GM20431 (cell line): ENCODE measurements at regions not wholly inside any gene's neighbourhood (a gene's known extent, or its start where the extent isn't known, plus 50 kb on each side); places are given as distances from the start of the nearest gene placed in this dataset.

ENCODE experiments used
- in situ Hi-C: fragments of 300-500 bp; cut with MseI, MboI; formaldehyde crosslinking; loops from one replicate; pipeline ENCODE4 v1.15.0; 2020; ENCODE audit warnings: low sequenced_read_pairs; ENCODE audit not compliant: unreplicated experiment

DNA sequence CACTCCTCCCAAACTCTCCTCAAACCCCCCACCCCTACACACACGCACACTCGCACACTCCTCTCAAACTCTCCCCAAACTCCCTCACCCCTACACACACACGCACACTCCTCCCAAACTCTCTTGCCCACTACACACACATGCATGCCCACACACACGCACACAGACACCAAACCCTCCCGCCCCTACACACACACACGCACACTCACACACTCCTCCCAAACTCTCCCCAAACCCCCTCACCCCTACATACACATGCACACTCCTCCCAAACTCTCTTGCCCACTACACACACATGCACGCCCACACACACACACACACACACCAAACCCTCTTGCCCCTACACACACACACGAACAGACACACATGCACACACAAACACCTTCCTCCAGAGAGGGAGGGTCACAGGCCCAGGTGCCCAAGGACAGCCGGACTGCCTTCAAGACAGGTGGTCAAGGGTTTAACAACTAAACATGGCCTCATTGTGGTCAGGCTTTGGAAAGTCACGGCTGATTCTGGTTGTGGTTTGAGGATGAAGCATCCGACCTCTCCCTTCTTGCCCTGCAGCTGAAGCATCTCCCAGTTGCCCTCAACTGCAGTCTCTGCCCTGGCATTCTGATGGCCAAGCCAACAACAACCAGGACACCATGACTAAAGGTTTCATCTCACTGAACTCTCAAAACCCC lies 72.3 kb upstream of the SNTG2 start:
- in situ Hi-C loops: no loop called here

DNA sequence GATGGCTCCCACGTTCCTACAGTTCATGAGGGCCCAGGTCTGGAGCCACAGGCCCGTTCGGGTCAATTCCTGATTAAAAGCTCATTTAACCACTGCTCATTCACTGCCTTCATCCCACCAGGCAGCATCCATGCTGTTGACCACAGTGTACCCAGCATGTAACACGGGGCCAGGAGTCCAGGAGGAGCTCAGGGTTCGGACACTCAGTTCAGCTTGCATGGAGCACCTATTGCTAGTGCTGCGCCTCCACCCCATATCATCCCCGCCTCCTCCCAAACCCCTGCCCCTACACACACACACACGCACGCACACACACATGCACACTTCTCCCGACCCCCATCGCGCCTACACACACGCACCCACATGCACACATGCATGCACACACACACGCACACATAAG lies 72.9 kb upstream of the SNTG2 start:
- in situ Hi-C loops: no loop called here

DNA sequence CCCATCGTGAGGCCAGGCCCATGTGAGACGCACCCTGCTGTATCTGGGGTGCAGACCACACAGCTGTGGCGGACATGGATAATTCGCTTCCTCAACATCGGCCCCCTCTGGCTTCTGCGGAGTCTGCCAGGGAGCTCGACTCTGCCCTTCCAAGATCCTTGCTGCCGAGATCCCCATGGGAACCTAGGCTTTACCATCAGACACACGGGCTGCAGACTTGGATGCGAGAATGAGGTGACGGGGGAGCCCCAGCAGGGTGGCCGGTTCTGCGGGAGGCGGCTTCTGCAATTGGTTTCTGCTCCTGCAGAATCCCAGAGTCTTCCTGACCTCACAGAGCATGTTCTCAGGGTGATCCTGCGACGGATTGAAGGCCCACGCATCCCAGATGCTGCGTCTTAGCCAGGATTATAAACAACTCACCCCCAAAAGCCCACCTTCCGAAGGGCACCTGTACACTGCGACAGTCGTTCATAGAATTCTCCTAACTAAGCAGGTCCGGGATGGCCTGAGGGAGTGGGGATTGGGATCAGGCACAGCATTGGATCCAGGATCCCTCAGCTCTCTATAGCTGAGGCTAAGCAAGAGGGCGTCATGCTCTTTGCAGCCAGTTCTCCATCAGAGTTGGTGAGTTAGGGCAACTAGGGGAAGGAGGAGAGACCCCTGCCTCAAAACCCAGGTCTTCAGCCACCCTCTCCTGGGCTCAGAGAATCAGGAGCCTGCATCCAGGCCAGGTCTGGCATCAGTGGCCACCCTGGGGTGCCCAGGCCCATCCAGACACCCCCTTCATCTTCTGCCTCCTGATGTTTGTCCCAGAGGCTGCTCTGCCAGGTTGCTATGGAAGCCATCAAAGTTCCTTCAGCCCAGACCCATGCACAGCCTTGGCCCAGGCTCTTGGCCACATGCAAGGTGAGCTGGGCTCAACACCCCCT lies 74.7 kb upstream of the SNTG2 start:
- in situ Hi-C loops: no loop called here

DNA sequence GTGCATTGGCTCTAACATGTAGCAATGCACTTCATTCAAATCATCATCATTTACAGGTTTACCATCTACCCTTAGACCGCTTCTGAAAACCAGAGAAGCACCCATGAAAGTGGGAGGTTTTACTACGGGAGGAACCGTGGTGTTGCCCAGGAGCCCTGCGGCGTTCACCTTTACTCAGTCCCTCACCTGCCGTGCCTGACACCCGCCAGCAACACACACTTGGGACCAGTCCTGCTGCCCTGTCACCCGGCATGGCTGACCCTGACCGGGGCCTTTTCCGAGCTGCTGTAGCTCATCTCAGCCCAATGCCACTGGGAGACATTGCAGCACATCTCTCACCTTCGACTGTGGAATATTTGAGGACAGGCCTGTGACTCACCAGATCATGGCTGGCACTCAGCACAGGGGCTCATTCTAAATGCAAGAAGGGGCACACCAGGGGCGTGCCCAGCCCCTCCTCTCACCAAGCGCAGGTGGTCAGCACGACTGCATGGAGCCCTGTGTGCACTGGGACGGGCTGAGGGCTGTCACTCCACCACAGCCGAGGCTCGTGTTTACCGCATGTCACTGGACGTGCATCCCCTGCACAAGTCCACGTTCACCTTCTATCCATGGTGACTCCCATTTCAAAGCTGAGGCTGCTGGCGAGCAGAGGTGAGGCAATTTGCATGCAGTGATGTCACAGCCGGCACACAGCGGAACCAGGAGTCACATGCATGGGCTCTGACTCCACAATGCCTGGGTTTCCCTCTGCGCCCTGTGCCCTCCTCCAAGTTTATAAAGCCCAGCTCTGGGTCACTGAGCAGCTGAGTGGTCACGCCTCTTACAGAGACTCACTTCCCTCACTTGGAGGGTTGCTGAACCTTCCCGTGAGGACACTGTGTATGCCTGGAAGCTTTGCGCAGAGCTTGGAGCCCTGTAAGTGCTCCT lies 76.7 kb upstream of the SNTG2 start:
- in situ Hi-C loops: loop anchor here (25.0 kb wide), 1 partner anchor 688 kb away; no protein-coding TSS in a partner anchor

GRCh38 chr2:873027-873426 lies 77.6 kb upstream of the SNTG2 start:
- in situ Hi-C loops: loop anchor here (25.0 kb wide), 1 partner anchor 689 kb away; no protein-coding TSS in a partner anchor

DNA sequence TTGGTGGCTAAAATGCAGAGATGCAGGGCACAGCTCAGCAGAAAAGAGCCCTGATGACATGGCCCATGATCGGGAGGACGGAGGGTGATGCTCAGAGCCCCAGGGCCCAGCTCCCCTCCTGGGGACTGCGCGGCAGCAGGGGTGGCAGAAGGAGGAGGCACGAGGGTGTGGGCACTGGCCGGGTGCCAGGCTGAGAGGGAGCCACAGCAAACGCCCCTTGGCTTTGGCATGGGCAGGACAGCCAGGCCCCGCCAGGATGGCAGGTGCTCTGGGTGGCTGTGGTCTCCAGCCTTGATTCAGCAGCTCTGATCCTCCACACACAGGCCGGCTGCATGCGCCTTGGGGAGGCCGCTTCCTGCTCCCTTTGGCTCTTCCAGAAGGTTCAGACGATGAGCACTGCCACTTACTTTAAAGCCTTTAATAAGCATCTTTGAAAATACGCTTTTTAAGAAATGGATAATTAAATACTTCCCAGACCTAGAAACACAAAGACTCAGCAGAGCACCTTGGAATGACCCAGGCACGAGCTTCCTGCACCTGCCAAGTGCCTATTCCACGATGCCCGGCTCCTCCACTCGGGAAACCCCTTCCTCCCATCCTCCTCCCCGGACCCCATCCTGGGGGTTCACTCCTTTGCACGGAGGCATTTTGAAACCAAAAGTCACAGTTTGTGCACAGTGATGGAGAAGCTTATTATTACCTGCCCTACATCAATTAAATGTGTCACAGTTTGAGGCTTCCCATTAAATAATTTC lies 78.5 kb upstream of the SNTG2 start:
- in situ Hi-C loops: loop anchor here (25.0 kb wide), 1 partner anchor 690 kb away; no protein-coding TSS in a partner anchor

DNA sequence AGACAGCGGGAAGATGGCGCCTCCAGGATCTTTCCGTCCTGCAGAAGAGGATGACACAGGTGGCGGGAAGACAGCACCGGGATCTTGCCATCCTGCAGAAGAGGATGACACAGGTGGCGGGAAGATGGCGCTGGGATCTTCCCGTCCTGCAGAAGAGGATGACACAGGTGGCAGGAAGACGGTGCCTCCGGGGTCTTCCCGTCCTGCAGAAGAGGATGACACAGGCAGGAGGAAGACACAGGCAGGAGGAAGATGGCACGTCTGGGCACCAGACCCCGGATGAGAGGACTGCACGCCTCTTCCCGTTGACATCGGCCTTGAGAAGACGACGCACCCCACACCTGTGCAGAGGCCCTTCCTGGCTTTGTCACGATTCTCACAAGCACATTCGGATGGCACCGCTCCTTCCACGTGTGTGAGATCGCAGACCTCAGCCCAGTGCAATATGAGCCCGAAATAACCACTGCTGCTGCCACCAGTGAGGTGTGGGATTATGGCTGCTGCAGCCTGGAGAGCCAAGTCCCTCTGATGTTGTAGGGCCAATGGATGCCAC lies 79.4 kb upstream of the SNTG2 start:
- in situ Hi-C loops: loop anchor here (25.0 kb wide), 1 partner anchor 691 kb away; no protein-coding TSS in a partner anchor

GRCh38 chr2:870426-870825 lies 80.2 kb upstream of the SNTG2 start:
- in situ Hi-C loops: loop anchor here (25.0 kb wide), 1 partner anchor 692 kb away; no protein-coding TSS in a partner anchor

DNA sequence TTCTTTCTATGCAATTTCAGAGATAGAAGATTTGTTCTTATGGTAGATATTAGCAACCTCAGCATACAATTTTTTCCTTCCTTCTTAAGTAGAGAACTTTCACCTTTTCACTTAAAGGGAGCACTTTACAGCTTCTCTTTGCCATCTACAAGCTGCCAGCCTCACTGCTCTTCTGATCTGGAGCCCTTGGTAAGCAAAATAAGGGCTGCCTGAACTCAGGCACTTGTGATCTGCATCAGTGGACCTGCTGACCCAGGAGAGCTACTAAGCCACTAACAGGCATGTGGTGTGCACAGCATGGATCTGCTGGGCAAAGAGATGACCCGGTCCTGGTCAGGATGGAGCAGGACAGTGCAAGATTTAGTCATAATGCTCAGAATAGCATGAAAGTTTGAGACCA lies 80.8 kb upstream of the SNTG2 start:
- in situ Hi-C loops: loop anchor here (25.0 kb wide), 1 partner anchor 692 kb away; no protein-coding TSS in a partner anchor

GRCh38 chr2:869357-869871 lies 81.2 kb upstream of the SNTG2 start:
- in situ Hi-C loops: loop anchor here (25.0 kb wide), 1 partner anchor 693 kb away; no protein-coding TSS in a partner anchor

GRCh38 chr2:868857-869256 lies 81.8 kb upstream of the SNTG2 start:
- in situ Hi-C loops: loop anchor here (25.0 kb wide), 1 partner anchor 693 kb away; no protein-coding TSS in a partner anchor

GRCh38 chr2:867296-867695 lies 83.4 kb upstream of the SNTG2 start:
- in situ Hi-C loops: loop anchor here (25.0 kb wide), 1 partner anchor 695 kb away; no protein-coding TSS in a partner anchor

- in situ Hi-C loops: loop anchor here (25.0 kb wide), 1 partner anchor 695 kb away; no protein-coding TSS in a partner anchor
Observed at GRCh38 chr2:866887-867286, 83.8 kb upstream of the SNTG2 start.

- in situ Hi-C loops: loop anchor here (25.0 kb wide), 1 partner anchor 696 kb away; no protein-coding TSS in a partner anchor
Observed at GRCh38 chr2:866009-866680, 84.5 kb upstream of the SNTG2 start.

DNA sequence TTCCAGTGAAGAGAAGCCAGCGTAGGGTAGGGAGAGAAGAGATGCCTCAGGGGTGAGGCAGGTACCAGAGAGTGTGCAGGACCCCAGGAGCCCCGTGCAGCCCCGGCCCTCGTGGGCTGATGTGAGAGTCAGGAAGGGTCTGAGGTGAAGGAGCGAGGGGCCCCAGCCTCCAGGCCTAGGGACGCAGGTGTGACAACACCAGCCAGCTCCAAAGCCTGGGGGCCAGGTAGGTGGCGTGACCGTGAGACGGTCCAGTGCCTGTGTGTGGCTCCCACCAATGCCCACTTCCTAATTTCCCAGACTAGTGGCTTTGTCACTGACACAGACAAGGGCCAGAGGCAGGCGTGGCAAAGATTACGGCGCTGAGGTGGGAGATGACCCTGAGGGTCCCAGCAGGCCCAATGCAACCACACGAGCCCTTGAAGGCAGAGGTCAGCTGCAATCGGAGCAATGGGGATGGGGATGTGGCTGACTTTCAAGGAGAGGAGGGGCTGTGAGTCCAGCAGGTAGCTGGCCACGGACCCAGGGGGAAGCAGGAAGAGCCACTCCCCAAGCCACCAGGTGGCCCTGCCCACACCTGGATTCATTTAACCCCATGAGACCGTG lies 86.0 kb upstream of the SNTG2 start:
- in situ Hi-C loops: loop anchor here (25.0 kb wide), 1 partner anchor 698 kb away; no protein-coding TSS in a partner anchor

DNA sequence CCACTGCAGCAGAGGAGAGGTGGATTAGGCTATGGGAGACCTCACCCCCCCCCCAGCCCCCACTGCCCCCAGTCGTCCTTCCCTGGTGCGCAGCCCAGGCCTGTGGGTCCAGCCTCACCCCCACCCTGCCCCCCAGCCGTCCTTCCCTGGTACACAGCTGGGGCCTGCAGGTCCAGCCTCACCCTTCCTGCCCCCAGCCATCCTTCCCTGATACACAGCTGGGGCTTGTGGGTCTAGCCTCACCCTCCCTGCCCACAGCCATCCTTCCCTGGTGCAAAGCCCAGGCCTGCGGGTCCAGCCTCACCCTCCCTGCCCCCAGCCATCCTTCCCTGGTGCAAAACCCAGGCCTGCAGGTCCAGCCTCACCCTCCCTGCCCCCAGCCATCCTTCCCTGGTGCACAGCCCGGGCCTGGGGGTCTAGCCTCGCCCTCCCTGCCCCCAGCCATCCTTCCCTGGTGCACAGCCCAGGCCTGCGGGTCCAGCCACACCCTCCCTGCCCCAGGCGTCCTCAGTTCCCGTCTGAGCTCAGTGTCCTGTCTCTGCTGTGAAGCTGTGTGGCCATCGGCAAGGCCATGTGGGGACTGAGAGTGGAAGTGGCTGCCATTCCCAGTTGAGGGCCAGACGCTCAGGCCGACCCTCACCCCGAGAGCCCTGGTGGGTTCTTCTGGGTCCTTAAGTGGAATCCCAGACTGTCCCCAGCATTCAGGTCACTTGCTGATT lies 86.8 kb upstream of the SNTG2 start:
- in situ Hi-C loops: loop anchor here (25.0 kb wide), 1 partner anchor 698 kb away; no protein-coding TSS in a partner anchor
